Hypothalamus (tissue), 51 donors: ENCODE measurements at regions not wholly inside any gene's neighbourhood (a gene's known extent, or its start where the extent isn't known, plus 50 kb on each side); places are given as distances from the start of the nearest gene placed in this dataset.
"Not testable (repeated sequence)": the region's sequence is repeated elsewhere in the genome, so short reads cannot be mapped to it uniquely, and the experiment has no call there.

Source experiments
- DNase-seq, 51 donors: peaks; one replicate each; lab custom pipeline; 2025; lab: John Stamatoyannopoulos, UW

GRCh38 chr12:102344691-102345090 lies 135.7 kb downstream of the IGF1 start:
- DNase-seq = no peak

- DNase-seq = no peak
Measured at GRCh38 chr12:102343361-102344121, 136.8 kb downstream of the IGF1 start.

- DNase-seq = no peak
Measured at GRCh38 chr12:102342281-102343006, 137.9 kb downstream of the IGF1 start.

- no peak for DNase-seq
Measured at GRCh38 chr12:102334765-102335164, 137.1 kb upstream of the PMCH start.

GRCh38 chr12:102331419-102331818 lies 133.8 kb upstream of the PMCH start:
- DNase-seq = no peak

GRCh38 chr12:102329883-102330282 lies 132.2 kb upstream of the PMCH start:
- no peak for DNase-seq

GRCh38 chr12:102326982-102327381 lies 129.3 kb upstream of the PMCH start:
- DNase-seq = no peak

- not testable (repeated sequence) for DNase-seq
Measured at GRCh38 chr12:102325108-102325507, 127.5 kb upstream of the PMCH start.

GRCh38 chr12:102323799-102324198 lies 126.2 kb upstream of the PMCH start:
- DNase-seq = no peak

GRCh38 chr12:102322254-102322653 lies 124.6 kb upstream of the PMCH start:
- DNase-seq = no peak

- no peak for DNase-seq
Measured at GRCh38 chr12:102321305-102322082, 123.9 kb upstream of the PMCH start.

- no peak for DNase-seq
Measured at GRCh38 chr12:102317155-102317554, 119.5 kb upstream of the PMCH start.

- no peak for DNase-seq
Measured at GRCh38 chr12:102316723-102317122, 119.1 kb upstream of the PMCH start.

GRCh38 chr12:102314821-102315220 lies 117.2 kb upstream of the PMCH start:
- no peak for DNase-seq

- DNase-seq = not testable (repeated sequence)
Measured at GRCh38 chr12:102313116-102313971, 115.7 kb upstream of the PMCH start.

GRCh38 chr12:102305486-102305885 lies 107.9 kb upstream of the PMCH start:
- no peak for DNase-seq

- not testable (repeated sequence) for DNase-seq
Measured at GRCh38 chr12:102304667-102305066, 107.0 kb upstream of the PMCH start.

- DNase-seq = no peak
Measured at GRCh38 chr12:102302553-102302952, 104.9 kb upstream of the PMCH start.

GRCh38 chr12:102301547-102301946 lies 103.9 kb upstream of the PMCH start:
- no peak for DNase-seq

GRCh38 chr12:102300824-102301461 lies 103.3 kb upstream of the PMCH start:
- DNase-seq = no peak
